AG09319 (cell line): ENCODE measurements at regions not wholly inside any gene's neighbourhood (a gene's known extent, or its start where the extent isn't known, plus 50 kb on each side); places are given as distances from the start of the nearest gene placed in this dataset.

Source experiments
- DNase-seq: peaks from one replicate; pipeline ENCODE4 v3.0.0-alpha.2; 2010; ENCODE audit warnings: low read depth; ENCODE audit errors: extremely low read depth
- TF ChIP-seq, protein P1 (sequence below): IDR thresholded peaks from 2 replicates; pipeline ENCODE4 v1.5.1; 2011; ENCODE audit warnings: low read depth, mild to moderate bottlenecking, inconsistent platforms, low read length, moderate library complexity

DNA sequence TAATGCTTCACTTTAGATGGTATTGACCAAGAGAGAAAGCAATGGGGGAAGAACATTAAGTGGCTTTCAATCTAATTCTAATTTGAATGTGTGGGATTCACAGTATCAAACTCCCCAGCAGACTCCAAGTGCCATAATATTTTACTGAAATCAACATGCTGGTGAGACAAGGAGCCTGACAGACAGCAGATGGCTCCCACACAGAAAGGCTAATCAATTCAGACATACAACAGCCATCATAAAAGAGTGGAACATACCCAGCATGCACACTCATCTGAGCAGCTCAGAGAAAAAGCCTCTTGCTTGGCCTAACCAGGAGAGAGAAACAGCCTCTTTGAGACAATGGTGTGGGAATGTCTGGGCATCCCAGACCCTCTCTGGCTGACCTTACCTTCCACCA lies 186.5 kb upstream of the SKOR2 start:
- DNase-seq, result no peak
- TF ChIP-seq, protein P1, sequence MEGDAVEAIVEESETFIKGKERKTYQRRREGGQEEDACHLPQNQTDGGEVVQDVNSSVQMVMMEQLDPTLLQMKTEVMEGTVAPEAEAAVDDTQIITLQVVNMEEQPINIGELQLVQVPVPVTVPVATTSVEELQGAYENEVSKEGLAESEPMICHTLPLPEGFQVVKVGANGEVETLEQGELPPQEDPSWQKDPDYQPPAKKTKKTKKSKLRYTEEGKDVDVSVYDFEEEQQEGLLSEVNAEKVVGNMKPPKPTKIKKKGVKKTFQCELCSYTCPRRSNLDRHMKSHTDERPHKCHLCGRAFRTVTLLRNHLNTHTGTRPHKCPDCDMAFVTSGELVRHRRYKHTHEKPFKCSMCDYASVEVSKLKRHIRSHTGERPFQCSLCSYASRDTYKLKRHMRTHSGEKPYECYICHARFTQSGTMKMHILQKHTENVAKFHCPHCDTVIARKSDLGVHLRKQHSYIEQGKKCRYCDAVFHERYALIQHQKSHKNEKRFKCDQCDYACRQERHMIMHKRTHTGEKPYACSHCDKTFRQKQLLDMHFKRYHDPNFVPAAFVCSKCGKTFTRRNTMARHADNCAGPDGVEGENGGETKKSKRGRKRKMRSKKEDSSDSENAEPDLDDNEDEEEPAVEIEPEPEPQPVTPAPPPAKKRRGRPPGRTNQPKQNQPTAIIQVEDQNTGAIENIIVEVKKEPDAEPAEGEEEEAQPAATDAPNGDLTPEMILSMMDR, result no peak

DNA sequence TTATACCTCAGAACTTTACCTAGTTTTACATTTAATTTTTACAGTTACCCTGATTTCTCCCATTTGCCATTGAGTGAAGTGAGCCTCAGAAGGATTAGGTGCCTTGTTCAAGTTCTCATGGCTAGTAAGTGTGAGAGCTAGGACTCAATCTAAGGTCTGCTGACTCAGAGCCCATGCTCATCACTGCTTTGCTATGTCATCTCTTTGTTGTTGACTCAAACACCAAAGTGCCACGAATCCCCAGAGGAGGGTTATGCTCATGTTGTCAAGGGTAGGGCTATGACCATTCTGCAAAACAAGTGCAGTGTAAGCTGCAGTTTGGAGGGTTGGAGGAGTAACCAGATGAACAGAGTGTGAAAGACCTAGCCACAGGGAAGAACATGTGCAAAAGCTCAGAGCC lies 185.4 kb upstream of the SKOR2 start:
- TF ChIP-seq, protein P1, result no peak
- no peak for DNase-seq

DNA sequence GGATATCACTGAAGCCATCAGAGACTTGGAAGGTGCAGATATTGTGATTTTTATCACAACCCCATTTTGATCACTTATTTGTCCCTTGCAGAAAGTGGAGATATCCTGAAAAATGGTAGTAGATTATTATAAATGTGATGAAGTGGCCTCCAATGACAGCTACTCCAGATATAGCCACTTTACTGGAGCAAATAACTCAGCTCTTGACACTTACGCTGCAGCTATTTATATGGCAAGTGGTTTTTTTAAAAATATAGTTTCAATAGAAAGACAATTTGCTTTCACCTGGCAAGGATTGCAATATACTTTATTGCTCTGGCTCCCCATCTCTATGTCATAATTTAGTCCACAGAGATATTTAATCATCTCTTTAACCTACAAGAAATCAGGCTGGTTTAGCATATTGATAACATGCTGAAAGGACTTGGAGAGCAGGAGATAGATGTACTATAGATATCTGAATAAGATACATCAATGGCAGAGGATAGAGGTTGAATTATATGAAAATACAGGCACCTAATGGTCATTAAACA lies 182.8 kb upstream of the SKOR2 start:
- no peak for DNase-seq
- TF ChIP-seq, protein P1, result no peak

DNA sequence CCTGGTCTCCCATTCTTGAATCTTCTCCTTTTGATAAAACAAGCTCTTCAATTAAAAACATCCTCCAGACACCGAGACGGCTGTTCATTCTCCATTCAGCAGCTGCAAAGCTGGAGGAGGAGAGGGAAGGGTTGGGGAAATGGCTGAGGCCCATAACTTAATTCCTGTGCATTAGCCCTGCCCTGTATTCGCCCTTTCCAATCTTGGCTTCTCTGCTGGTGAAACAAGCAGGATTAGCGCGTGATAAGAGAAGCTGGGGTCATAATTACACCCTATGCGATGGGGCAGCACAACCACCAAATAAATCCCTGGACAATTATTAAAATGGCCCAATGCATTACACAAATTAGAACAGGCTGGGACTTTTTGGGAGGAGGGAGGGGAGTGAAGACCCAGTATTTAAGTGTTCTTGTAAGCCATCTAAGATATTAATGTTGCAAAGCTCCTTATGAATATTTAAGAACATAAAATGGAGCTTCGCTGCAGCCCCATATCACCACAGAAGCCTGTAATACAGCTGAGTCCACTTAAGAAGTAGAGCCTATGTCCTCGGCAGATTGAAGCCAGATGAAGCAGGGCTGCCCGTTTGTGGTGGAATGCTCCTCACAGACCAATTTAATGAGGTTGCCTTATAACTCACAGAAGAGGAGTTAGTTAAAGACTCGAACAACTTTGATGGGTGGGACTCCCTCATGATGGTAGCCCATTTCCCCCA lies 176.6 kb upstream of the SKOR2 start:
- DNase-seq, result no peak
- TF ChIP-seq, protein P1, result no peak

DNA sequence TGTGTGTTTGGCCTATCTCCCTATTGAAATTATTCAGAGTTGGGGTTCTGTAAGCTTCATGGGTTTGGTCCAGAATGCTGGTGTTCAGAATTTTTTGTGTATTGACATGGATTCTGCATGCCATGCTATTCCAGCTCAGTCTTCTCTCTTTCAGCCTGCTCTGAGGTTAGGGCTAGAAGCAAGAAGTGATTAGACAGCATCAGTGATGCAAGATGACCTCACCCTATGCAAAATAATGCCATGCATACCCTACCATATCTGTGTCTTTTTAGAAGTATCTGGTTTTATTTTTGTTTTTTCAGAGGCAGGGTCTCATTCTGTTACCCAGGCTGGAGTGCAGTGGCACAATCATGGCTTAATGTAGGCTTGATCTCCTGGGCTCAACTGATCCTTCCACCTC lies 175.6 kb upstream of the SKOR2 start:
- TF ChIP-seq, protein P1, result no peak
- no peak for DNase-seq

DNA sequence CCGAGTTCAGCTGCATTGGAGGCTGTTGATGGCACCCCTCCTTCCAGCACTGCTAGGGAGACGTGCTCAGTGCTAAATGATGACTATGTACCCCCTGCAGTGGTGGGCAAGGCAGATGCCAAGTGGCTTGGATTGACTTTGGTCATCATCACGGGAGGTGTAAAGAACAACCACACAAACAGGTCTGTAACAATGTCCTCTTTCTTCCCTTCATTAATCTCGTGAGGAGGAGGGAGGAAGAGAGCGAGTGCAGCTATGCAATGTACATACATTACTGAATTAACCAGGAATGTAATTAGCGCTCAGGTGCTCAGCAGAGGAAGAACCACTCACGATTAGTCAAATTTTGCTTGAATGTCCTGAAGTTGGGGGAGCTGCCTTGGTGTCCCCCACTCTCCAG lies 173.9 kb upstream of the SKOR2 start:
- no peak for DNase-seq
- TF ChIP-seq, protein P1, result no peak

DNA sequence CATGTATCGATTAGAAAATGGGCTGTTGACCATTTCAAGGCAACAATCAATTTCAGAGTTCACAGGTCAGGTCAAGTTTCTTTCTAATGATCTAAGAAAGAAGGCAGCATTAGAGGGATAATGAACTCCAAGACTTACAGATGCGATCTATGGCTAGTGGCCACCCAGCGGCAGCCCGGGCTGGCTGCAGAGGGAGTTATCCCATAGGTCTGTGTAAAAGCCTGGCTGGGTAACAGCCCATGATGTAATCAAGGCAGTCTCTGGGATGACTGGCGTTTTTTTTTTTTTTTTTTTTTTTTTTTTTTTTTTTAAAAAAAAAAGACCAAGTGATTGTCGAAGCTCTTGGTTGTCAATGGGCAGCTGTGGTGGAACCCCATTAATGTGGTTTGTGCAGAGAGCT lies 171.1 kb upstream of the SKOR2 start:
- TF ChIP-seq, protein P1, result no peak
- DNase-seq, result no peak
